Activated T-helper 1 cell treated with anti-CD3 and anti-CD28 coated beads, Interleukin-2, amount 50 U/mL, for 16 hours (primary cell): ENCODE measurements at regions not wholly inside any gene's neighbourhood (a gene's known extent, or its start where the extent isn't known, plus 50 kb on each side); places are given as distances from the start of the nearest gene placed in this dataset.
"Not testable (repeated sequence)": the region's sequence is repeated elsewhere in the genome, so short reads cannot be mapped to it uniquely, and the experiment has no call there.

Source experiments
- DNase-seq, 2 donors: peaks; one replicate each; pipeline ENCODE4 v3.0.0-alpha.2; 2020; ENCODE audit warnings: low read depth in 1 of 2, low spot score in 1 of 2

DNA sequence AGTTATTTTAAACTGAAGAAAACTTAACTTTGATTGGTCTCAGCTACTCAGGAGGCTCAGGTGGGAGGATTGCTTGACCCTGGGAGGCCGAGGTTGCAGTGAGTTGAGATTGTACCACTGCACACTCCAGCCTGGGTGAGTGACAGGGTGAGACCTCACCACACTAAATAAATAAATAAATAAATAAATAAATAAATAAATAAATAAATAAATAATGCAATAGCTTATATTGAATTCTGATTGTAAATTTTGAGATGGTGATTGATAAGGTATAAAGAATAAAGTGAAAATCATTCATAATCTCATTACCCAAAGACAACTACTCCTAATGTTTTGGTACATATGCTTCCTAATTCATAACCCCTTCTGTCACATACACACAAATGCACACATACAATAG, 58.1 kb downstream of the TUBA3C start:
- no peak for DNase-seq

DNA sequence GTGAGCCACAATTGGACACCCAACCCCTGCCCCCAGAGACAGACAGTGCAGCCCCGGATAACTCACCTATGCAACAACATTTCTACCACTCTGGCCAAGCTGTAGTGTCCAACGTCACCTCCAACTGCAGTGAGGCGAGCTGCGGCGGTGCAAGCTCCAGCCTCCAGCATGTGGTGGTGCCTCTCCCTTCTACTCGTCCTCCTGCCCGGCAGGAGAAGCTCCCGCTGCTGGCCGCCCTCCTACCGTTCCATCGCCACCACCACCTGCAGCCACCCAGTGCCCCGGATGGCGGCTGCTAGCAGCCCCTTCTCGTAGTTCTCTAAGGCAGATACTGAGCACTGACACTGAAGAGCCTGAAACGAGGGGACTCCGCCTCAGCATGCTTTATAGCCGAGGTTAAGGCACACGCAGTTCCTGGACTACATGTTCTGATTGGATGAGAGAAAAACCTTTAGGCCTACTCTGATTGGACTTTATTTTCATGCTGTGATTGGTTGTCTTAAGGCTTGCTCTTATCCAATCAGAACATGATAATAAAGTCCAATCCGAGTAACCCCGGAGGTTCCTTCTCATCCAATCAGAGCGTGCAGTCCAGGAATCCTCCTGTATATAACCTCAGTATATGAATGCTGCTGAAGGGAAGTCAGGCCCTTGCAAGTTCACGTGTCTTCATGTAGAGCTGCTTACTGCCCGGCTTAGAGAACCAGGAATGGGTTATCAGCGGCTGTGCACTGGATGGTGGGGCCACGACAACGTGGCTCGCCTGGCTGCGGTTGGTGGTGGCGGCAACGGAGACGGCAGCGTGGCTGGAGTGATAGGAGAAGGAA, 63.5 kb downstream of the TUBA3C start:
- no peak for DNase-seq

DNA sequence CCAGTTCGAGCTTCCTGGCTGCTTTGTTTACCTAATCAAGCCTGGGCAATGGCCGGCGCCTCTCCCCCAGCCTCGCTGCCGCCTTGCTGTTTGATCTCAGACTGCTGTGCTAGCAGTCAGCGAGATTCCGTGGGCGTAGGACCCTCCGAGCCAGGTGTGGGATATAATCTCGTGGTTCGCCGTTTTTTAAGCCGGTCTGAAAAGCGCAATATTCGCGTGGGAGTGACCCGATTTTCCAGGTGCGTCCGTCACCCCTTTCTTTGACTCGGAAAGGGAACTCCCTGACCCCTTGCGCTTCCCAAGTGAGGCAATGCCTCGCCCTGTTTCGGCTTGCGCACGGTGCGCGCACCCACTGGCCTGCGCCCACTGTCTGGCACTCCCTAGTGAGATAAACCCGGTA, 72.4 kb downstream of the TUBA3C start:
- not testable (repeated sequence) for DNase-seq

DNA sequence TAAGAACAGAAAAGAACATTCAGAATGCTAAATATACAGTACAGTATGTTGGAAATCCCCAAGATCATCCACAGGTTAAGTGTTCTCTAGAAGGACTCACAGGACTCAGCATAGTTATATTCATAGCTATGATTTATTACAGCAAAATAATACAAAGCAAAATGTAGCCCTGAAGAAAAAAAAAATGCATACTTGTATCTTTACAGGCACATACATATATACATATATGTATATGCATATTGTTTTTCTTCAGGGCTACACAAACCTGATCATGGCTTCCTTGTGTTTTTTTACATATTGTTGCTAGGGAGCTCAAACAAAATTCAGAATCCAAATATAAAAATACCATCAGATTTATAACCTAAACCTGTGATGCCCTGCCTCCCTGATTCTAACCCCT, 78.5 kb downstream of the TUBA3C start:
- no peak for DNase-seq

DNA sequence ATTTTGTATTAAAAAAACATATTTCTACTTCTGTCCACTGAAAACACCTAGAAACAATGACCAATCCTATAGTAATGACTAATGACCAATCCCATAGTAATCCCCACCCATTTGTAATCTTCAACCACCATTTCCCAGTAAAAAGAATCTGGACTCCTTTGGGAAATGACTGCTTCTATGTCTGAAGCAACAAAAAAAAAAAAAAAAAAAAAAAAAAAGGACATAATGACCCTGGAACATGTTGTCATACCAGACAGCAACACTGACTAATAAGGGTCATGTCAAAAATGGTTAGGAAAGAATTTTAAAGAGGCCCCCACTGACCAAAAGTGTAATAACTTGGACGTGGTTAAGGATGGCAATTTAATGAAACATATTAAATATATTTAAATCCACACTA, 88.3 kb downstream of the TUBA3C start:
- DNase-seq, result no peak

DNA sequence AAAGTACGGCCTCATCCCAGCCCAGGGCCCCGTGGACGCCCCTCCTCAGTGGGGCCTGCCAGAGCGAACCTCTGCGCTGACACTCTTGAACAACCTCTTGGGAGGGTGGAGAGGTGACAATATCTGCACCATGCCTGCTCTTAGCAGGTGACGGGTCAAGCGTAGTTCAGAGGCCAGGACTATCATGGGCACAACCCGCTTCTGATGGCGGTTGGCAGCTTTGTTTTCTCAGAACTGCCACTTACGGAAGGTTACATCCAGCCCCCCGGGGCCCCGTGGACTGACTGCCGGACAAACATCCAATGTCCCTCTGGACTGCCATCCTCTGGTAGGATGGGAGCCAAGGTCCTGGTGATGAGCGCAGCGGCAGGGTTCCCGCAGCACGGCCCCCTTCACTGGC, 91.1 kb downstream of the TUBA3C start:
- DNase-seq, result no peak

DNA sequence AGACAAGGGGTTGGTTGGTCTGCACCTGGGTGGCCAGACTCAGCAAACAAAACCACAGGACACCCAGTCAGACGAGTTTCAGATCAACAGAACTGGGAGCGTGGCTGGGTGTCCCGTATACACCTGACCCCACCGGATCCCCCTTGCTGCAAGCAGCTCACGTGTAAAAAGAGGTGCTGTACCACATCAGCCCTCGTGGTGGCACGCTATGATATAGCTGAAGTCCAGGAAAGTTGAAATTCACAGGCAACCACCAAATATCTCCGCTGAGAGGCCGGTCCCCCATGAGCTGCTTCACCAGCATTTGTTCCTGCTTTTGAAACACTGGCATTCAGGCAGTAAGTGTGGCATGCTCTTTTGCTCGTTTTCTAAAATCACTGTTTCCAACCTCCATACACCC, 92.3 kb downstream of the TUBA3C start:
- DNase-seq, result no peak

DNA sequence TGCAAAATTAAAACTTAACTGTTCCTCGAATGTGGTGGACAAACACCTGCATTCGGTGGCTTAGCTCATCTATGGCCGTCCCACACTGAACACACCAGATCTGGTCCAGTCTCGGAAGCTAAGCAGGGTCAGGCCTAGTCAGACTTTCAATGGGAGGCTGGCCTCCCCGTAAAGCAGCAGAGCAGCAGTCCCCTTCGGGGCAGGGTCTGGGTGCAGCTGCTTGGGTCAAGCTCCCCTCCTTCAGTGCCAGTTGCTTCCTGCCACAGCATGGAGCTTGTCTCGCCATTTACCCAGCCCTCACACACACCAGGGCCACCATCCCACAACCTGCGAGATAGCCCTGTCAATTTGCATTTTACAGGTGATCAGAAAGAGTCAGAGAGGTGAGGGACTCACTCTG, 93.2 kb downstream of the TUBA3C start:
- DNase-seq, result no peak

DNA sequence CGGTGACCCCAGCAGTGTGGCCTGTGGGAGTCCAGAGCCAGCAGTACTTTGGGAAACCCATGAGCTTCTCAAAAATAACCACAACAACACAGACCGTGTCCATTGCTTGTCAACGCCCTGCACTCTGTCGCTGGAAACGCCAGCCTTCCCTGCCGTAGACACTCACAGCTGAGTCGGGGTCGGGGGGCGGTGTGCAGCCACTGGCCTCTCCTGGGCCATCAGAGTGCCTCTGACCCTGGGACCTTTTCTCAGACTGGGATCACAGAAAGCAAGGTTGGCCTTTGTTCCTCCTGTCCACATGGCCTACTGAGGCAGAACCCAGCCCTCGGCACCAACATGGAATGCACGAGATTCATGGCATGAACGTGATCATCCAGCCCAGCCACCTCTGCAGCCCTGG, 95.7 kb downstream of the TUBA3C start:
- no peak for DNase-seq

DNA sequence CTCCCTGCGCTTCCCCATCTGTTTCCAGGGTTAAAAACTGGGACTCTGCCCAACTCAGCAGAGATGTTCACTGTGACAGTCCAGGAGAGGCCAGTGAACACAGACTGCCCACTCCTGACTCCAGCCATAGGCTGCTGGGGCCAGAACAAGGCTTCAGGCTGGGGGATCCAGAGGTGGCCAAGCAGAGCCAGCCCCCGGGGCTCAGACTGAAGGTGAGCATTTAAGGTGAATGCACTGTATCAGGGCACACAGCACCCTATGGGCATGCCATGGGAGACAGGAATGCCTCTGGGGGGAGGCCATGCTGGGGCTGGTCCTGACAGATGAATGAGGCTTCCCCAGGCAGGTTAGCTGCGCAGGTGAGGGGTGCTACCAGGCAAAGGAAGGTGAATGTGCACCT, 96.4 kb downstream of the TUBA3C start:
- DNase-seq, result no peak

DNA sequence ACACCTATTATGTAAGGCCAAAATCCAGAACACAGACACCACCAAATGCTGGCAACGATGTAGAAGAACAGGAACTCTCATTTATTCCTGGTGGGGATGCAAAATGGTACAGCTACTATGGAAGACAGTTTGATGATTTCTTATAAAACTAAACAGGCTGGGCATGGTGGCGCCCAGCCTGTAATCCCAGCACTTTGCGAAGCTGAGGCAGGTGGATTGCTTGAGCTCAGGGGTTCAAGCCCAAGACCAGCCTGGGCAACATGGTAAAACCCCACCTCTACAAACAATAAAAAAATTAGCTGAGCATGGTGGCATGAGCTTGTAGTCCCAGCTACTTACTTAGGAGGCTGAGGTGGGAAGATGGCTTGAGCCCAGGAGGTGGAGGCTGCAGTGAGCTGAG, 98.3 kb downstream of the TUBA3C start:
- no peak for DNase-seq

DNA sequence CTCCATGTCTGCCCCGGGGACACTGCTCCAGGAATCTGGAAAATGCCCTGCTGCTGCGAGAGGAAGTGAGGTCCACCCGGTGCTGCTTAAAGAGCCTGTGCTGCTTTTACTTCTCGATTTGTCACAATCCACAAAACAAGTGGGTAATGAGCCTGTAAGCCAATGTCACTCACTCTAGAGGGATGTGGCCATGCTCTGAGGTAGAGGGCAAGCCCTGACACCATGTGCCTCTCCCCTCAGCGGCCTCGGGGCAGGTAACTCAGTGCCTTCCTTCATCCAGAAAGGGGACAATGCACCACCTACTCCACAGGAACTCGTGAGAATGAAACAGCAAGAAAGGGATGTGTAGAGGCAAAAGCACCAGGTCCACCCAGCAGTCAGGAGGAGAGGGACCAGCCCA, 106.2 kb downstream of the TUBA3C start:
- no peak for DNase-seq

DNA sequence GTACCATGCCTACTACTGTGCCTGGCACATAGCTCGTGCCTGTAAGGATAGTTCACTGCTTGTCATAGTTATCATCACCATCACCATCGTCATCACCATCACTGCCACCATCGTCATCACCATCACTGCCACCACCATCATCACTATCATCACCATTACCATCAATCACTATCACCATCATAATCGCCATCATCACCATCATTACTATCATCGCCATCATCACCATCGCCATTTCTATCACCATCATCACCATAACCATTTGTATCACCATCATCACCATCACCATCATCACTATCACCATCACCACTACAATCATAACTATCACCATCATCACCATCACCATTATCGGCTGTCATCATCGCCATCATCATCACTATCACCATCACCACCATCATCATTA, 107.1 kb downstream of the TUBA3C start:
- no peak for DNase-seq

DNA sequence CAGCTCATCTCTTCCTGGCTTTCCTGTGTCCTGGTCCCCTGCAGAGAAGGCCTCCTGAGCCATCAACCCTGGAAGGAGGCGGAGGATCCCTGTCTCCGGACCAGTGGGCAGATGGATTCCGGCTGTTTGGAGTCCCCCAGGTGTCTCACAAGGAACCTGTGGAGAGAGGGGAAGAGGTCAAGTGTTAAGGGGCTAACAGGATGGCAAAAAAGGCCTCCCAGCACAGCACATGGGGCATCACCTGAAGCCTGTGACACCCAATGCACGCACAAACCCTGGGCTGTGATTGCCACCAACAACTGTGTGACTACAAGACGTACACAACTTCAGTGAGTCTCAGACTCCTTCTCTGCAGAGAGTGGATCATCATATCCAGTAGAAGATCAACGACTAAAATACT, 107.5 kb downstream of the TUBA3C start:
- DNase-seq, result not testable (repeated sequence)

DNA sequence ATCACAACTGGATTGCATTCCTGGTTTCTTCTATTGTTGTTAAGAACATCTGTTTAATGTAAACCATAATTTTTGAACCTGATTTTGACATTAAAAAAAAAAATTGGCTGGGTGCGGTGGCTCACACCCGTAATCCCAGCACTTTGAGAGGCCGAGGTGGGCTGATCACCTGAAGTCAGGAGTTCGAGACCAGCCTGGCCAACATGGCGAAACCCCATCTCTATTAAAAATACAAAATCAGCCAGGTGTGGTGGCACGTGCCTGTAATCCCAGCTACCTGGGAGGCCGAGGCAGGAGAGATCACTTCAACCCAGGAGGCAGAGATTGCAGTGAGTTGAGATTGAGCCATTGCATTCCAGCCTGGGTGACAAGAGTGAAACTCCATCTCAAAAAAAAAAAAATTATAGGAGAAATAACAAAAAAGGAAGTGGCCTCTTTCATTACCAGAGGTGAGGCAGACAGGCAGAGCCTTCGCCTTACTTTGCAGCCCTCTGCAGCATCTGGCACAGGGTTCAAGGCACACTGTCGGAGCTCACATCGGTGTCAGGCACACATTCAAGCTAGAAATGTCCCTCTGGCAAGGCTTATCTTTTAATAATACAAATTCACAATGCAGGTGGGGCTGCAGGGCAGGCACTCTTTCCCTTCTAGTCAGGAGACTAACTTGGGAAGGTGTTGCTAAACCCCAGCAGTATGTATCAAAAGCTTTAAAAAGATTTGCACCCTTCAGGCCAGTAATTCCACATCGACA, 108.5 kb downstream of the TUBA3C start:
- DNase-seq, result not testable (repeated sequence)

DNA sequence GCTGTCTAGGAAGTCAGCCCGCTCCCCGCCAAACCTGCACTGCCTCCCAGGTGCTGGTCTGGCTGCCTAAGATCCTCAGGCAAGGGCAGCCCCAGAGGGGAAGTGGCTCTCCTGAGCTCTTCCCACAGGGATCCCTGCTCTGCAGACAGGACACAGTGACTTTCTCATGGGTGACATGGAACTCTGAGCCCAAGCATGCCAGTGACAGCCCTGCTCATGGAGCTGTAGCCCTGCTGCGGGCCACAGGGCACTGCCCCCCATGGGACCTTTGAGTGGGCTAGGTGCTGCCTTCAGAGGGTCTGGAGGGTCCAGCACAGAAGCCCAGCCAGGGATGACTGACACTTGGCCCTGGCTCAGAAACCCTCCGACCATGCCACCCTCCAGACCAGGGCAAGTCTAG, 109.1 kb downstream of the TUBA3C start:
- DNase-seq, result no peak

DNA sequence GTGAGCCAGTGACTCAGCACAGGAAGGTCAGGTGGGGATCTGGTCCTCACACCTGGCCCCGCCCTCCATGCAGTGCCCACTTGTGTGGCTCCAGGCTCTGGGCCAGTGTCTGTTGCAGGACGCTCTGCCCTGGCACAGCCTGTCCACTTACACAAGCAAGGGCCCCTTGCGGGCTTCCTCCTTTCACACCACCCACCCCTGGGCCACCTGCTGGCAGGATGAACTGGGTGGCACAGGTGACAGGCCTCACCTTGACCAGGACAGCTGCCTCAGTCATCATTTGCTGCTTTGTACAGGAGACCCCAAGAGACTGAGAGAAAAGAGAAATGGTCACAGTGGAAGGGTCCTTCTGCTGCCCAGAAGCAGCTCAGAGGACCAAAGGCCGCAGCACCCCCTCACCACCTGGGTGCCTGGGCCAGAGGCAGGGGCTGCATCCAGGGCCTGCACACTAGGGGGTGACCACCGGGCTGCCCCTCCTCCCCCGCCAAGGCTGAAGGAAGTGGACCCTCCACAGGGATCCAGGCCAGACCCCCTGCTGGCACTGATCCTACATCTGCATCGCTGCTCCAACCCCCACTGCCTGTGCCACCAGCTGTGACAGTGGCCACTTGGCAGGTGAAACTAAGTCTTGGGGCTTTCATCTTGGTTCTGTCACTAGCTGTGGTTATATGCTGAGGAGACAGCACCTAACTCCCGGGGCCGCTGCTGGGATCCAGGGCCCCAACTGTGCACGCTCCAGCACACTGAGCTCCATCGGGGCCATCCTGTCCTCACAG, 110.3 kb downstream of the TUBA3C start:
- no peak for DNase-seq

DNA sequence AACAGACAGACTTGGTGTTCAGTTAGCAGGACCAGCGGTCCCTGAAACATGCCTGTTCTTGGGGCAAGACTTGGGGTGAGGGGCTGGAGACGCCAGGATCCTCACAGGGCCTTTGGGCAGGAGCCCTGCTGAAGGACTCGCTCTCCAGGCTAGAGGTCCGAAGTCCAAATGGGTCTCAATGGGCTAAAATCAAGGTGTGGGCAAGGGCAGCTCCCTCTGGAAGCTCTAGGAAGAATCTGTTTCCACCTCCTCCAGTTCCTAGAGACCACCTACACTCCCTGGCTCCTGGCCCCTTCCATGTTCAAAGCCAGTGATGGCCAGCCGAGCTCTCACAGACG, 111.3 kb downstream of the TUBA3C start:
- no peak for DNase-seq

DNA sequence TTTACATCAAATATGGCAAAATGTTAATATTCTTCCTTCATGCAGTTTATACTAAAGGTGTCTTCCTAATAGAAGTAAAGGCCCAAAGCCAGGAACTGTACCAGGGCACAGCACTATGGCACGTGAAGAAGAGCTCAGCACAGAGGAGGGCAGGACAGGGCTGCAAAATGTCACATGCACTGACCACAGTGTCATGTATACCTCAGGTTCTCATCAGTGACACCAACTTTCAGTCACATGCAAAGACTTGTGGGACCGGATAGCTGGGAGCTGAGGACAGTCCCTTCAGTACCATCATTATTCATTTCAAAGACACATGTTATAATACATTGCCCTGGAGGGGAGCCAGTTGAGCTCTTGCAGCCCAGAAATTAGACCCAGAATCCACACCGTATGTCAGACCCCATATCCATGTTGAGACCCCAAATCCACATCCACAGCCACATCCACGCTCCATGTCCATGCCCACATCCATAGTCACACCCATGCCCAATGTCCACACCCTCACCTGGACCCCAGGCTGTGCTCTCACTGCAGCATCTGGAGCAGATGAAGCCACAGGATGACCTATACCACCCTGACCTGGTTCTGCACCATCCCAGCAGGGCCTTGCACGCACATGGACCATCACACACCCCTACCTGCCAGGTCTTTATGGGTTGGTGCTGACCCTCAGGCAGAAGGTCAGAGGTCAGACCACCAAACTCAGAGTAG, 111.8 kb downstream of the TUBA3C start:
- no peak for DNase-seq

DNA sequence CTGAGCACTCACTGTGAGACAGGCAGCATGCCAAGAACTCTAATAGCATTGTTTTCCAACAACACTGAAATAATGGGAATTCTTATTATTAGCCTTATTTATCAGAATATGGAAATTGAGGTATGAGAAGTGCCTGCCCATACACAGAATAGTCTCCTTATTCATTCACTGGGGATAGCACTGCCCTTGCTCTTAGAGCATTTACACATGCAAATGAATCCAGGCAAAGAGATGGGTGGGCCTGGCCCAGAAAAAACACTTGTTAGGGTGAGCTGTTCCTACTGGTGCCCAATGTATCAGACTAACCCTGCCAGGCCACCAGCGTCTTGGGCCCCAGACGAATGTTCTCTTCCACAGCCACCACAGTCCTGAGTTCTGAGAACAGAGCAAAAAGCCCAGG, 112.9 kb downstream of the TUBA3C start:
- DNase-seq, result no peak

DNA sequence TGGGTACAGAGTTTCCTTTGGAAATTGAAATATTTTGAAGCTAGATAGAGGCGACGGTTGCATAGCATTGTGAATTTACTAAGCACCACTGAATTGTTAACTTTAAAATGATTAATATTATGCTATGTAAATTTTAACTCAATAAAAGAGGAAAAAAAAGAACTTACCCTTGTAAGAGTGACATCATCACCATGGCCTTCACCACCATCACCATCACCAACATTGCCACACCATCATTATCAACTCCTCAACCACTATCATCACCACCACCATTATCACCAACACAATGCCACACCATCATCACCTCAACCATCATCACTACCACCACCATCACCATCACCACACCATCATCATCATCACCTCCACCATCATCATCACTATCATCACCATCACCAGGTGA, 113.9 kb downstream of the TUBA3C start:
- no peak for DNase-seq
